ENCODE measurements at regions not wholly inside any gene's neighbourhood (a gene's known extent, or its start where the extent isn't known, plus 50 kb on each side); places are given as distances from the start of the nearest gene placed in this dataset.
A peak's percentile ranks its signal among the peaks of the same experiment; 100 is the strongest.

GRCh38 chr10:60728056-60728455, 50.2 kb upstream of the CDK1 start:
- no peak for DNase-seq

- no peak for DNase-seq
Measured at GRCh38 chr10:60726257-60726656, 52.0 kb upstream of the CDK1 start.

- no peak for DNase-seq
Measured at GRCh38 chr10:60722623-60723022, 55.7 kb upstream of the CDK1 start.

- no peak for DNase-seq
Measured at GRCh38 chr10:60719721-60720120, 58.6 kb upstream of the CDK1 start.

GRCh38 chr10:60718886-60719285, 59.4 kb upstream of the CDK1 start:
- no peak for DNase-seq

- no peak for DNase-seq
Measured at GRCh38 chr10:60717852-60718251, 60.4 kb upstream of the CDK1 start.

- DNase-seq: no peak
Measured at GRCh38 chr10:60714233-60714632, 64.0 kb upstream of the CDK1 start.

GRCh38 chr10:60711496-60711895, 66.8 kb upstream of the CDK1 start:
- no peak for DNase-seq

GRCh38 chr10:60710041-60710440, 68.2 kb upstream of the CDK1 start:
- DNase-seq: no peak

- no peak for DNase-seq
Measured at GRCh38 chr10:60708666-60709065, 69.6 kb upstream of the CDK1 start.

GRCh38 chr10:60707841-60708240, 70.4 kb upstream of the CDK1 start:
- no peak for DNase-seq

- no peak for DNase-seq
Measured at GRCh38 chr10:60706146-60706545, 72.1 kb upstream of the CDK1 start.

GRCh38 chr10:60705376-60705775, 72.9 kb upstream of the CDK1 start:
- no peak for DNase-seq

GRCh38 chr10:60704471-60704870, 73.8 kb upstream of the CDK1 start:
- DNase-seq: peak; percentile 4 to 64

GRCh38 chr10:60703266-60704041, 74.8 kb upstream of the CDK1 start:
- no peak for DNase-seq

- no peak for DNase-seq
Measured at GRCh38 chr10:60687679-60688078, 90.6 kb upstream of the CDK1 start.

- DNase-seq: no peak
Measured at GRCh38 chr10:60684091-60684490, 94.2 kb upstream of the CDK1 start.

GRCh38 chr10:60681103-60681502, 97.2 kb upstream of the CDK1 start:
- no peak for DNase-seq

- no peak for DNase-seq
Measured at GRCh38 chr10:60679388-60679990, 98.8 kb upstream of the CDK1 start.

GRCh38 chr10:60678978-60679377, 99.3 kb upstream of the CDK1 start:
- DNase-seq: no peak

- DNase-seq: no peak
Measured at GRCh38 chr10:60677531-60678129, 100.6 kb upstream of the CDK1 start.

GRCh38 chr10:60675236-60675635, 103.0 kb upstream of the CDK1 start:
- no peak for DNase-seq

- DNase-seq: no peak
Measured at GRCh38 chr10:60669501-60669900, 108.8 kb upstream of the CDK1 start.

- peak in 1 of 2 experiments; percentile 10 for DNase-seq
Measured at GRCh38 chr10:60666221-60666620, 112.1 kb upstream of the CDK1 start.
